OCI-LY1 (cell line): ENCODE measurements at regions not wholly inside any gene's neighbourhood (a gene's known extent, or its start where the extent isn't known, plus 50 kb on each side); places are given as distances from the start of the nearest gene placed in this dataset.

Experiments used
- EZH2 ChIP-seq: fragments of 200-600 bp; sonication (generic), shearing (Covaris generic); IDR thresholded peaks from 2 replicates; pipeline ENCODE4 v1.8.0; 2017; ENCODE audit warnings: borderline replicate concordance, mixed run types, mild to moderate bottlenecking, antibody characterized with exemption, low read length, moderate library complexity, mixed read lengths
- TF ChIP-seq, protein P1 (sequence below): fragments of 200-600 bp; sonication (generic), shearing (Covaris generic); IDR thresholded peaks from 2 replicates; pipeline ENCODE4 v1.5.1; 2017; ENCODE audit warnings: mild to moderate bottlenecking, antibody characterized with exemption, low read length, moderate library complexity, mixed read lengths

DNA sequence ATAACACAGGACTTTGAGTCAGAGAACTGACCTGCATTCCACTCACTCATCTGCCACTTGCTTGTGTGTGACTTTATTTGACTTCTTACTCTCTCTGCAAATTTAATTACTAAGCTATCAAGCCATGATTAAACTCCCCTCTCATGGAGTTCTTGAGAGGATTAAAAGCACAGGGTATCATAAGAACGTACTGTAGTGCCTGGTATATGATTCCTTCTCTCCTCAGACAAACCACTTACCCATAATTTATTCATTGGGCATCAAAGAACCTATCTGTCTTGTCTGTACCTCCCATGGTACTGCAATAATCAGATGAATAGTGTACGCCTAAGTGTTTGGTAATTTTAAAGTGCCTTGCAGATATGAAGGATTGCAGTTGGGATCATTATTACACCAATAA lies 130.6 kb upstream of the UBASH3B start:
- TF ChIP-seq, protein P1, sequence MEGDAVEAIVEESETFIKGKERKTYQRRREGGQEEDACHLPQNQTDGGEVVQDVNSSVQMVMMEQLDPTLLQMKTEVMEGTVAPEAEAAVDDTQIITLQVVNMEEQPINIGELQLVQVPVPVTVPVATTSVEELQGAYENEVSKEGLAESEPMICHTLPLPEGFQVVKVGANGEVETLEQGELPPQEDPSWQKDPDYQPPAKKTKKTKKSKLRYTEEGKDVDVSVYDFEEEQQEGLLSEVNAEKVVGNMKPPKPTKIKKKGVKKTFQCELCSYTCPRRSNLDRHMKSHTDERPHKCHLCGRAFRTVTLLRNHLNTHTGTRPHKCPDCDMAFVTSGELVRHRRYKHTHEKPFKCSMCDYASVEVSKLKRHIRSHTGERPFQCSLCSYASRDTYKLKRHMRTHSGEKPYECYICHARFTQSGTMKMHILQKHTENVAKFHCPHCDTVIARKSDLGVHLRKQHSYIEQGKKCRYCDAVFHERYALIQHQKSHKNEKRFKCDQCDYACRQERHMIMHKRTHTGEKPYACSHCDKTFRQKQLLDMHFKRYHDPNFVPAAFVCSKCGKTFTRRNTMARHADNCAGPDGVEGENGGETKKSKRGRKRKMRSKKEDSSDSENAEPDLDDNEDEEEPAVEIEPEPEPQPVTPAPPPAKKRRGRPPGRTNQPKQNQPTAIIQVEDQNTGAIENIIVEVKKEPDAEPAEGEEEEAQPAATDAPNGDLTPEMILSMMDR: no peak
- TF ChIP-seq EZH2: no peak
